ENCODE measurements at regions not wholly inside any gene's neighbourhood (a gene's known extent, or its start where the extent isn't known, plus 50 kb on each side); places are given as distances from the start of the nearest gene placed in this dataset.

GRCh38 chr6:27145731-27146455 lies 101.6 kb upstream of the PRSS16 start:
- no peak for TF ChIP-seq CTCF (IDR thresholded peaks at IDR 0.05; ENCODE audit: insufficient read depth, low read depth, low read length)
- no peak for TF ChIP-seq EZH2 (IDR thresholded peaks at IDR 0.05; ENCODE audit: insufficient read depth, low read length)

Data from astrocyte (in vitro differentiated cells and primary cell).